D721Med (cell line): ENCODE measurements at regions not wholly inside any gene's neighbourhood (a gene's known extent, or its start where the extent isn't known, plus 50 kb on each side); places are given as distances from the start of the nearest gene placed in this dataset.

Experiments used
- DNase-seq: peaks from one replicate; pipeline ENCODE4 v3.0.0; 2011; ENCODE audit warnings: low spot score; ENCODE audit not compliant: insufficient read length
- FAIRE-seq: peaks from 2 replicates; lab custom pipeline; 2011; peaks lifted over from hg19 to GRCh38; lab: Jason Lieb, UNC
- CTCF ChIP-seq: IDR thresholded peaks from 2 replicates; pipeline ENCODE4 v1.5.1; 2012; ENCODE audit warnings: mild to moderate bottlenecking, control low read depth; ENCODE audit not compliant: insufficient read depth; ENCODE audit errors: missing control alignments

- no peak for TF ChIP-seq CTCF
- no peak for DNase-seq
- no peak for FAIRE-seq
Measured at GRCh38 chr1:5393146-5393545, 599.1 kb downstream of the NPHP4 start.

GRCh38 chr1:5391725-5392124 lies 600.5 kb downstream of the NPHP4 start:
- no peak for TF ChIP-seq CTCF
- no peak for DNase-seq
- FAIRE-seq, result no peak

GRCh38 chr1:5390504-5390903 lies 601.7 kb downstream of the NPHP4 start:
- DNase-seq (no peak), FAIRE-seq (no peak)
- TF ChIP-seq CTCF, result no peak

- DNase-seq (no peak), FAIRE-seq (no peak)
- no peak for TF ChIP-seq CTCF
Measured at GRCh38 chr1:5389101-5389885, 602.9 kb downstream of the NPHP4 start.

GRCh38 chr1:5388622-5389021 lies 603.6 kb downstream of the NPHP4 start:
- FAIRE-seq, result no peak
- no peak for TF ChIP-seq CTCF
- no peak for DNase-seq

- DNase-seq, result no peak
- FAIRE-seq, result no peak
- no peak for TF ChIP-seq CTCF
Measured at GRCh38 chr1:5386371-5386770, 605.9 kb downstream of the NPHP4 start.

DNA sequence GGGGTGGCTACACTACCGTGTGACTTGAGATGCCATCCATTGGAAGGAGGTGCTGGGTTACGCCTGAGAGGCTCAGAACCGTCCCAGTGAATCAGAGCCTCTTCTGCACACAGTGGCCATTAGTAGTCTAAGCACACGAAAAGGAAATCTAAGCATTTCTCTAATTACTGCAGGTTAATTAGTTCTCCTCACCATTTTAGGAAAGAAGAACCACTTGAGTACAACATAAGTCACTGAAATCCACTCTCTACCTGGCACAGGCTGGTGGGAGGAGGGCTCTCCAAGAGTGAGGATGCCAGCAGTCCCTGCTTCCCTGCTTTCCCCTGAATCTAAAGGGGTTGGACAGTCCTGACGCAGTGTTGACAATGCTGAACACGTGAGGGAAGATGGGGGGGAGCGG lies 606.3 kb downstream of the NPHP4 start:
- FAIRE-seq (no peak), DNase-seq (no peak)
- TF ChIP-seq CTCF, result no peak
